ENCODE measurements at regions not wholly inside any gene's neighbourhood (a gene's known extent, or its start where the extent isn't known, plus 50 kb on each side); places are given as distances from the start of the nearest gene placed in this dataset.
"Not testable (repeated sequence)": the region's sequence is repeated elsewhere in the genome, so short reads cannot be mapped to it uniquely, and the experiment has no call there.

- DNase-seq (ENCODE audit: low spot score); intact Hi-C loops (cut with DNase I): not testable (repeated sequence)
These were observed 234.6 kb upstream of the PRSS1 start for GRCh38 chr7:142514716-142515115.

GRCh38 chr7:142513178-142513955, 235.9 kb upstream of the PRSS1 start:
- intact Hi-C loops (cut with DNase I), result no loop called here
- DNase-seq (ENCODE audit: low spot score), result no peak

GRCh38 chr7:142511801-142512200, 237.5 kb upstream of the PRSS1 start:
- no peak for DNase-seq (ENCODE audit: low spot score)
- intact Hi-C loops (cut with DNase I), result no loop called here

DNA sequence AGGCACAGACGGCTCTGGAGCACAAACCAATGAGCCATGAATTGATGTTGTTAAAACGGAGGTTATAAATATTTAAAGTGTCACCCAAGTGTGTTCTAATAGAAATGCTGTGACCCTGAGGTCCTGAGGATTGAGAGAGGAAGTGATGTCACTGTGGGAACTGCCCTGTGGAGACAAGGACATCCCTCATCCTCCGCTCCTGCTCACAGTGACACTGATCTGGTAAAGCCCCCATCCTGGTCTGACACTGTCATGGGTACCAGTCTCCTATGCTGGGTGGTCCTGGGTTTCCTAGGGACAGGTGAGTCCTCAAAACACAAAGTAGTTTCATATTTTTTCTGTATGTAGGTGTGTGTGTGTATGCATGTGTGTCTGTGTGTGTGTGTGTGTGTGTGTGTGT, 237.9 kb upstream of the PRSS1 start:
- DNase-seq (ENCODE audit: low spot score), result no peak
- intact Hi-C loops (cut with DNase I), result no loop called here

DNA sequence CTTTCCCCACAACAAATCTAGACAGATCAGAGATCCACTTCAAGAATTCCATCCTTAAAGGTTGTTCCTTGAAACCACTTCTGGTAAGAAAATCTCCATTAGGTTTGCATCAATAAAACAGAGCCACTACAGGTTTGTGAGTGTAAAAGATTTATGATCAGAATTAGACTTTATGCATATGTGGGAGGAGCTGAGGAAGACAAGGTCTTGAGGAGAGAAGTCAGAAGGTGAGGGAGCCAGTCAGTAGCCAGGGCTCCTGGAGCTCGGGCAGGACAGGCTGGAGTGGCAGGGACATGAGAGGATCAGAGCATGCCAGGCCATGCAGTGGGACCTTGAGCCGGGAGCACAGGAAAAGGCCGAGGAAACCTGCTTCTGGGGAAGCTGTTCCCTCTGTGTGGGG, 240.0 kb upstream of the PRSS1 start:
- intact Hi-C loops (cut with DNase I); DNase-seq (ENCODE audit: low spot score): not testable (repeated sequence)

DNA sequence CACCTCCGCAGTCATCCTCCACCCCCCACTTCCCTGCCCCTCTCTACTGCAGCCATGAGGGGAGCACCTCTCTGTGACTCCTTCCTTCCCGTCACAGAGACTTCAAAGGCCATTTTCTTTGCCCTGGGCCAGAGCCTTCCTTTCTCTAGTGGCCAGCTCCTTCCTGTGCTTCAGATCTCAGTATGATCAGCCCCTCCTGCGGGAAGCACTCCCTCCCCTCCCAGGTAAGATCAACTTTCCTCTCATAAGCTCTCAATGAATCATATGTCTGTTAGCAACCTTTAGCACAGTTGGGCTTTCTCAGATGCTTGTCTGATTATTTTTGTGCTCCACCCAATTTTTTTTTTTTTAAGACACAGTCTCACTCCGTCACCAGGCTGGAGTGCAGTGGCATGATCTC, 241.0 kb upstream of the PRSS1 start:
- intact Hi-C loops (cut with DNase I), result no loop called here
- no peak for DNase-seq (ENCODE audit: low spot score)

DNA sequence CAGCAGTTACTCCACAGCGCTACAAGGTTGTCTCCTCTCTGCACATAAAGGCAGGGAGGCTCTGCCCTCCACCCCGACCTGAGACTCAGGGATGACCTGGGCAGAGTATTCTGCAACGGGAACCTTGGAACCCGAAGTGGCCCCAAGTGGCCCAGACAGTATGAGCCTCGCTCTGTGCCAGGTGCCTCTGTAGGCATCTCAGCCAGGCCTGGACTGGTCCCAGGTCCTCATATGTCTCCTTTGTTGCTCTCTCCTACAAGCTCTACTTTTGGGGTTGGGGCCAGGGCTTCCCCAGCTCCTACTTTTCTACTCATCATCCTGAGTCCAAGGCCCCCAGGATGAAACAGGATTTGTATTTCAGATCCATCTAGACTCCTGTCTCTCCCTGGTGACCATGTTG, 241.5 kb upstream of the PRSS1 start:
- DNase-seq (ENCODE audit: low spot score), result no peak
- intact Hi-C loops (cut with DNase I), result no loop called here

GRCh38 chr7:142507066-142507465, 242.2 kb upstream of the PRSS1 start:
- intact Hi-C loops (cut with DNase I), result not testable (repeated sequence)

DNA sequence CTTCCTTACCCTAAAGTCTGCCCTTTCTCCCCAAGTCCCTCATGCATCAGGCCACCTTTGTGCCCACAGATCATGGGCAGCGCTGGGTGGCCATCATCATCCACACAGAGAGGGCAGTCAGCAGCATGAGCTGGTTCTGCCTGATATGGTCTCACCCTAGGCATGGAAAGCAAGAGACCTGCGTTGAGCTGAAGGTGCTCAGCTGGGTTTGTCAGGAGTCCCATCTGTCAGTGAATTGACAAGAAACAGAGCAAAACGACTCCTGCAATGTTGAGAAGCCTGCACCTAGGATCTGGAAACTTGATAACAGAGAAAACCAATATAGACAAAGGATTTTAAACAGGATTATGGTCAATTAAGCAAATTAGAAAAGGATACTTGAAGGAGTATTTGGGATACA, 242.7 kb upstream of the PRSS1 start:
- no peak for DNase-seq (ENCODE audit: low spot score)
- intact Hi-C loops (cut with DNase I), result no loop called here

More at GRCh38 chr7:142507066-142507465, 242.2 kb upstream of the PRSS1 start:
- DNase-seq (ENCODE audit: low spot score), result not testable (repeated sequence)

DNA sequence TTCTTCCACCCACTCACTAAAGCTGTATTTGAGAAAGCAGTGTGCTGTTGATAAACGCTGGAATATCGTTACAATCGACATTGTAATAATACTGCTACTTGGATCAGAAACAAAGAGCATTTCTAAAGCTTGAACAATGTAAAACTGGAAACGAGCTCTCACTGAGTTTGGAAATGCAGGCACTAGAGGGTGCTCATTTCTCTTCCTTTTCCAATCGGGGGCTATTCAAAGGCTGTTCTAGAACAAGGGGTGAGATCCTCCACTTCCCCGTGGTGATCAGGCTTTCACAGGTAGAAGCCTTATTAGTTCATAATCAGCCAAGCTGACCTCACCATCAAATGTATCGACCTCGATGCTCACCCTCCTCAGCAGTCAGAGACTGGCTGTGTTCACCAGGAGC, 245.3 kb upstream of the PRSS1 start:
- DNase-seq (ENCODE audit: low spot score); intact Hi-C loops (cut with DNase I): not testable (repeated sequence)

- intact Hi-C loops (cut with DNase I), result no loop called here
- DNase-seq (ENCODE audit: low spot score), result no peak
These were observed 245.2 kb upstream of the PRSS58 start for GRCh38 chr7:142503036-142503435.

DNA sequence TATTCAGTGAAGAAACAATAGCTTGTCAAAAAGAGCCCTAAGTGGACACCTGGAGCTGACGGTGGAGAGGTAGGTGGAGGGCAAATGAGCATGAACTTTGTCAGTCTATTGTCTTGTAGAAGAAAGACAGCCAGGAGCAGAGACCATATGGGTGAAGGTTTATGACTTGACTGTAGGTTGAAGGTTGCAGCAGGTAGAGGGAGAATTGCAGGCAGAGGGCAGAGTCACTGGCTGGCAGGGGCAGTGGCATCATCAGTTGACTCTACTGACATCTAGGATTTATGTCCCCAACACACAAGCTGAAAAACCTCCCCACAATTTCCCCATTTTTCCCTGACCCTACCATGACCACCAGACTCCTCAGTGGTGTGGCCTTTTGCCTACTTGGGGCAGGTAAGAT, 243.6 kb upstream of the PRSS58 start:
- intact Hi-C loops (cut with DNase I), result no loop called here

GRCh38 chr7:142500366-142500765, 242.5 kb upstream of the PRSS58 start:
- DNase-seq (ENCODE audit: low spot score), result no peak
- intact Hi-C loops (cut with DNase I), result no loop called here

More for the DNA sequence above, 243.6 kb upstream of the PRSS58 start:
- no peak for DNase-seq (ENCODE audit: low spot score)

GRCh38 chr7:142499635-142500034, 241.8 kb upstream of the PRSS58 start:
- intact Hi-C loops (cut with DNase I), result no loop called here
- no peak for DNase-seq (ENCODE audit: low spot score)

DNA sequence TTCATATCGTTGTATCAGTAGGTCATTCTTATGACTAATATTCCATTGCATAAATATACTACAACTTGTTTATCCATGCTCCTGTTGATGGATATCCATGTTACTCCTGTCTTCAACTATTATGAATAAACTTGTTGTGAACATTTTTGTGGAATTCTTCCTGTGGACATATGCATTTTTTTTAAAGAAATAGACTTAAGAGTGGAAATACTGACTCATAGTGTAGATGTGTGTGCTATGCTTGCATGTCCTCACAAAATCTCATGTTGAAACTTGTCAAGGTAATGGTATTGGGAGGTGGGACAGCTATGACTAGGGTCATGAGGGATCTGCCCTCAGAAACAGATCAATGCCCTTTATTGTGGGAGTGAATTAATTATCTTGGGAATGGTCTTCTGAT, 240.5 kb upstream of the PRSS58 start:
- no peak for DNase-seq (ENCODE audit: low spot score)
- intact Hi-C loops (cut with DNase I), result no loop called here

- no peak for DNase-seq (ENCODE audit: low spot score)
- intact Hi-C loops (cut with DNase I), result no loop called here
These were observed 238.7 kb upstream of the PRSS58 start for GRCh38 chr7:142496545-142496991.

DNA sequence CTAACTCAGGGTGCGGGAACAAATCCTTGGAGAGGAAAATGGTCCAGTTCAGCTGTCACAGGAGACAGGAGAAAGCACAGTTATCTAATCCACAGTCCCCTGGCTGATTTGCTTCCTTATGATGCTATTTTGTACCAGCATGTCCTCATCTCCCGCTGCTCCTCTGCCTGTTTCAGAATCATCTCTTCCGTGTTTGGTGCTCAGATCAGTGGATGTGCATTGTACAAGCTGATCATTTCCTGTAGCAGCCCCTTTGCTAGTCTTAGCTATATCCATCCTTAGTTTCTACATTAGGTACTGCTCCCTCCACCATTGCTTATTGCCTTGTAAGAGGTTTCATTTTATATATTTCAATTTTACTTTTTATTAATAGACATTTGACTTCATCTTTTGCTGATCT, 238.0 kb upstream of the PRSS58 start:
- intact Hi-C loops (cut with DNase I), result not testable (repeated sequence)

GRCh38 chr7:142495301-142495700, 237.4 kb upstream of the PRSS58 start:
- intact Hi-C loops (cut with DNase I); DNase-seq (ENCODE audit: low spot score): not testable (repeated sequence)

More for the DNA sequence above, 238.0 kb upstream of the PRSS58 start:
- not testable (repeated sequence) for DNase-seq (ENCODE audit: low spot score)

- no peak for DNase-seq (ENCODE audit: low spot score)
- intact Hi-C loops (cut with DNase I), result no loop called here
These were observed 236.2 kb upstream of the PRSS58 start for GRCh38 chr7:142494021-142494420.

DNA sequence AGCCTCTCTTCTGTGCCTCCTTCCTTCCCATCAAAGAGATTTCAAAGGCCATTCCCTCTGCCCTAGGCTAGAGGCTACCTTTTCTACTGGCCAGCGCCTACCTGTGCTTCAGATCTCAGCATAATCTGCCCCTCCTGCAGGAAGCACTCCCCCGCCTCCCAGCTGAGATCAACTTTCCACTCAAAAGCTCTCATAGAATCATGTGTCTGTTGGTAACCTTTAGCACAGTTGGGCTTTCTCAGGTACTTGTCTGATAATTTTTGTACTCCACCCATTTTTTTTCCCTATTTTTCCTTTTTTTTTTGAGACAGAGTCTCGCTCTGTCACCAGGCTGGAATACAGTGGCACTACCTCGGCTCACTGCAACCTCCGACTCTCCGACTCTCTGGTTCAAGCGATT, 231.0 kb upstream of the PRSS58 start:
- intact Hi-C loops (cut with DNase I), result no loop called here

GRCh38 chr7:142488036-142488633, 230.3 kb upstream of the PRSS58 start:
- intact Hi-C loops (cut with DNase I), result no loop called here
- no peak for DNase-seq (ENCODE audit: low spot score)

More for the DNA sequence above, 231.0 kb upstream of the PRSS58 start:
- DNase-seq (ENCODE audit: low spot score), result no peak
